Endodermal cell (in vitro differentiated cells): ENCODE measurements at regions not wholly inside any gene's neighbourhood (a gene's known extent, or its start where the extent isn't known, plus 50 kb on each side); places are given as distances from the start of the nearest gene placed in this dataset.

Source experiments
- DNase-seq: peaks from one replicate; pipeline ENCODE4 v3.0.0-alpha.2; 2017
- H3K27ac ChIP-seq: 2 replicates; pipeline ENCODE4 v1.5.1; 2013; ENCODE audit warnings: mild to moderate bottlenecking, low read depth, low read length, moderate library complexity
- H3K27me3 ChIP-seq: 2 replicates; pipeline ENCODE4 v1.6.1; 2013; ENCODE audit warnings: mild to moderate bottlenecking, low read length, moderate library complexity; ENCODE audit not compliant: insufficient read depth, control insufficient read depth, poor library complexity, severe bottlenecking
- H3K36me3 ChIP-seq: 2 replicates; pipeline ENCODE4 v1.7.0; 2013; ENCODE audit warnings: mild to moderate bottlenecking, low read length, moderate library complexity; ENCODE audit not compliant: control insufficient read depth, insufficient read depth
- H3K4me1 ChIP-seq: one replicate; pipeline ENCODE4 v1.7.0; 2013; ENCODE audit warnings: low read length; ENCODE audit not compliant: control insufficient read depth, insufficient read depth
- H3K4me3 ChIP-seq: 2 replicates; pipeline ENCODE4 v1.5.1; 2013; ENCODE audit warnings: mild to moderate bottlenecking, low read length, moderate library complexity
- H3K9ac ChIP-seq: 2 replicates; pipeline ENCODE4 v1.6.1; 2013; ENCODE audit warnings: mild to moderate bottlenecking, low read length, moderate library complexity; ENCODE audit not compliant: poor library complexity, severe bottlenecking; ENCODE audit errors: extremely low read depth
- H3K9me3 ChIP-seq: 2 replicates; pipeline ENCODE4 v1.6.1; 2013; ENCODE audit warnings: mild to moderate bottlenecking, low read length, moderate library complexity; ENCODE audit not compliant: control insufficient read depth
- H3K27ac Mint-ChIP-seq: 2 replicates; pipeline ENCODE4 v1.8.0; 2020; ENCODE audit warnings: mixed read lengths
- H3K27me3 Mint-ChIP-seq: 2 replicates; pipeline ENCODE4 v1.8.0; 2021; ENCODE audit warnings: mild to moderate bottlenecking, mixed read lengths; ENCODE audit not compliant: insufficient read depth
- H3K36me3 Mint-ChIP-seq: 2 replicates; pipeline ENCODE4 v1.8.0; 2020; ENCODE audit warnings: low read depth, mixed read lengths
- H3K4me1 Mint-ChIP-seq: 2 replicates; pipeline ENCODE4 v1.8.0; 2020; ENCODE audit warnings: mixed read lengths
- H3K4me3 Mint-ChIP-seq: 2 replicates; pipeline ENCODE4 v1.8.0; 2020; ENCODE audit warnings: mild to moderate bottlenecking, moderate library complexity, mixed read lengths
- H3K9me3 Mint-ChIP-seq: 2 replicates; pipeline ENCODE4 v1.8.0; 2020; ENCODE audit warnings: mild to moderate bottlenecking, mixed read lengths
- TF ChIP-seq, protein P1 (sequence below): fragments of 200-600 bp; sonication (generic); conservative IDR thresholded peaks from 2 replicates; pipeline ENCODE4 v1.5.0; 2021; ENCODE audit warnings: antibody characterized with exemption, mild to moderate bottlenecking

DNA sequence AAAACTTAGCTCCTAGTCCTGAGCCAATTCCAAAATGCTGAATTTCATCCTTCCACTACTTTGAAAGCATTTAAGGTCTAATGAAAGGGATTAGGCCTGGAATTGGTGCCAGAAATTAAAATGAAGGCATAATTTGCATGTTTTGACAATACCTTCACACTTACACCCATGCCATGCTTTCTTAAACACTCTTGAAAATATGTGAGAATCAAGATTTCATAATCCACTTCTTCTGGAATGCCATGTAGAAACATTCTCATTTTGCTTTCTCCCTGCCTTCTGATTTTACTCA is 77.1 kb downstream of the ANKEF1 start:
- Mint-ChIP-seq H3K27me3 (no peaks in the 10 kb centered on the region), H3K4me3 (no peak overlapping the region), H3K27ac (no peak overlapping the region), H3K36me3 (no peaks in the 10 kb centered on the region), H3K4me1 (no peaks in the 10 kb centered on the region), H3K9me3 (no peaks in the 10 kb centered on the region)
- Histone ChIP-seq H3K4me1 (no peaks in the 10 kb centered on the region), H3K36me3 (no peaks in the 10 kb centered on the region), H3K27me3 (no peaks in the 10 kb centered on the region), H3K27ac (no peak overlapping the region), H3K9ac (no peak overlapping the region), H3K4me3 (no peak overlapping the region), H3K9me3 (no peaks in the 10 kb centered on the region)
- TF ChIP-seq, protein P1, sequence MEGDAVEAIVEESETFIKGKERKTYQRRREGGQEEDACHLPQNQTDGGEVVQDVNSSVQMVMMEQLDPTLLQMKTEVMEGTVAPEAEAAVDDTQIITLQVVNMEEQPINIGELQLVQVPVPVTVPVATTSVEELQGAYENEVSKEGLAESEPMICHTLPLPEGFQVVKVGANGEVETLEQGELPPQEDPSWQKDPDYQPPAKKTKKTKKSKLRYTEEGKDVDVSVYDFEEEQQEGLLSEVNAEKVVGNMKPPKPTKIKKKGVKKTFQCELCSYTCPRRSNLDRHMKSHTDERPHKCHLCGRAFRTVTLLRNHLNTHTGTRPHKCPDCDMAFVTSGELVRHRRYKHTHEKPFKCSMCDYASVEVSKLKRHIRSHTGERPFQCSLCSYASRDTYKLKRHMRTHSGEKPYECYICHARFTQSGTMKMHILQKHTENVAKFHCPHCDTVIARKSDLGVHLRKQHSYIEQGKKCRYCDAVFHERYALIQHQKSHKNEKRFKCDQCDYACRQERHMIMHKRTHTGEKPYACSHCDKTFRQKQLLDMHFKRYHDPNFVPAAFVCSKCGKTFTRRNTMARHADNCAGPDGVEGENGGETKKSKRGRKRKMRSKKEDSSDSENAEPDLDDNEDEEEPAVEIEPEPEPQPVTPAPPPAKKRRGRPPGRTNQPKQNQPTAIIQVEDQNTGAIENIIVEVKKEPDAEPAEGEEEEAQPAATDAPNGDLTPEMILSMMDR: no peak
- DNase-seq: no peak

DNA sequence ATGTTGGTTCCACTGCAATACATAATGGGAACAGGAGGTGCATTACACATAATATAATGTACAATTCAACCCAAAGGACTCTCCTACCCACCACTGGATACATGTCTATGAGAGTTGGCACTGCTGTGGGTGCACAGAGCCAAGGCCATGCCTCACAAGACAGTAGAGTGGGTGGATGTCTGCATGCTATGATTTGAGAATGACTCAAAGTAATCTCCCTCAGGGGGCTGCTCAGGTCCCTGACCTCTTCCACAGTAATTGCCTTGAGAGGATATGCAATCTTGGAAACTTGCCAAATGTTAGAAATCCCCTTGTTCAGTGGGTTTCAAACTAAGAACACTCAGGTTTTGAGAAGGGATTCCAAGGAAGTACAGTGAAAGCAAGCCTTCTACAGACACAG is 79.0 kb downstream of the ANKEF1 start:
- Mint-ChIP-seq H3K4me1 (no peaks in the 10 kb centered on the region), H3K36me3 (no peaks in the 10 kb centered on the region), H3K4me3 (no peak overlapping the region), H3K27ac (no peak overlapping the region), H3K9me3 (no peaks in the 10 kb centered on the region), H3K27me3 (no peaks in the 10 kb centered on the region)
- no peaks in the 10 kb centered on the region for H3K9me3 ChIP-seq
- no peaks in the 10 kb centered on the region for H3K27me3 ChIP-seq
- no peak overlapping the region for H3K27ac ChIP-seq
- no peaks in the 10 kb centered on the region for H3K4me1 ChIP-seq
- no peak for DNase-seq
- H3K4me3 ChIP-seq: no peak overlapping the region
- no peaks in the 10 kb centered on the region for H3K36me3 ChIP-seq
- TF ChIP-seq, protein P1: no peak
- H3K9ac ChIP-seq: no peak overlapping the region

DNA sequence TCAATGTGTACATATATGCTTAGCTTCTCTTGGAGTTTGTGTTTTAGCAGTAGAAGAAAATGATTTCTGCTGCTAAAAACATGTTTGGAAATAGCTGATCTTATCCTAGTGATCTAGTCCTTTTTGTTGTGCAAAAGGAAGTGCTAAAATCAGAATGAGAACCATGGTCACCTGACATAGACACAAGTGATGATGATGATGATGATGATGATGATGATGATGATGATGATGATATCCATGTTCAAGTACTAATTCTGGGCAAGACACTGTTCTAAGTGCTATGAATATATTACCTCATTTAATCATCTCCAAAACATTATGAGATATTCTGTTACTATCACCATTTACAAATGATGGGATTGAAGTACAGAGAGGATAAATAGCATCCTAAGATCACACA is 79.8 kb downstream of the ANKEF1 start:
- TF ChIP-seq, protein P1: no peak
- H3K4me3 Mint-ChIP-seq: no peak overlapping the region
- no peaks in the 10 kb centered on the region for H3K9me3 Mint-ChIP-seq
- no peak overlapping the region for H3K9ac ChIP-seq
- H3K27ac ChIP-seq: no peak overlapping the region
- H3K27me3 ChIP-seq: no peaks in the 10 kb centered on the region
- H3K36me3 Mint-ChIP-seq: no peaks in the 10 kb centered on the region
- DNase-seq: no peak
- no peaks in the 10 kb centered on the region for H3K9me3 ChIP-seq
- H3K4me3 ChIP-seq: no peak overlapping the region
- H3K27me3 Mint-ChIP-seq: no peaks in the 10 kb centered on the region
- no peaks in the 10 kb centered on the region for H3K4me1 Mint-ChIP-seq
- no peak overlapping the region for H3K27ac Mint-ChIP-seq
- H3K4me1 ChIP-seq: no peaks in the 10 kb centered on the region
- no peaks in the 10 kb centered on the region for H3K36me3 ChIP-seq
